KBM-7 (cell line): ENCODE measurements at regions not wholly inside any gene's neighbourhood (a gene's known extent, or its start where the extent isn't known, plus 50 kb on each side); places are given as distances from the start of the nearest gene placed in this dataset.
"Not testable (repeated sequence)": the region's sequence is repeated elsewhere in the genome, so short reads cannot be mapped to it uniquely, and the experiment has no call there.

Experiments
- DNase-seq: peaks from one replicate; pipeline ENCODE4 v3.0.0-alpha.2; 2015
- in situ Hi-C: fragments of 300-500 bp; cut with MboI; formaldehyde crosslinking; loops from 2 replicates; pipeline ENCODE4 v1.14.3; 2020; ENCODE audit warnings: low sequenced_read_pairs, low pct_unique_long_range_greater_than_20kb, mixed read lengths

- in situ Hi-C loops = no loop called here
- no peak for DNase-seq
Measured at GRCh38 chr12:123064366-123064765, 83.9 kb downstream of the ARL6IP4 start.

- in situ Hi-C loops = no loop called here
- peak; percentile 64 for DNase-seq
Measured at GRCh38 chr12:123063535-123063934, 83.1 kb downstream of the ARL6IP4 start.

GRCh38 chr12:123062681-123063486 lies 82.4 kb downstream of the ARL6IP4 start:
- in situ Hi-C loops = no loop called here
- peak; percentile 51 for DNase-seq

GRCh38 chr12:123061441-123062205 lies 81.1 kb downstream of the ARL6IP4 start:
- DNase-seq = no peak
- in situ Hi-C loops = no loop called here

- no peak for DNase-seq
- in situ Hi-C loops = no loop called here
Measured at GRCh38 chr12:123059500-123059899, 79.0 kb downstream of the ARL6IP4 start.

- DNase-seq = no peak
- in situ Hi-C loops = no loop called here
Measured at GRCh38 chr12:123058980-123059379, 78.5 kb downstream of the ARL6IP4 start.

GRCh38 chr12:123058481-123058880 lies 78.0 kb downstream of the ARL6IP4 start:
- in situ Hi-C loops = no loop called here
- DNase-seq = no peak

- in situ Hi-C loops = no loop called here
- no peak for DNase-seq
Measured at GRCh38 chr12:123057513-123058265, 77.2 kb downstream of the ARL6IP4 start.

- DNase-seq = no peak
- in situ Hi-C loops = no loop called here
Measured at GRCh38 chr12:123056709-123057108, 76.2 kb downstream of the ARL6IP4 start.

- no peak for DNase-seq
- in situ Hi-C loops = no loop called here
Measured at GRCh38 chr12:123056053-123056452, 75.6 kb downstream of the ARL6IP4 start.

- in situ Hi-C loops = no loop called here
- DNase-seq = no peak
Measured at GRCh38 chr12:123055281-123055766, 74.8 kb downstream of the ARL6IP4 start.

- DNase-seq = no peak
- in situ Hi-C loops = no loop called here
Measured at GRCh38 chr12:123054371-123054770, 73.9 kb downstream of the ARL6IP4 start.

- in situ Hi-C loops = no loop called here
- no peak for DNase-seq
Measured at GRCh38 chr12:123051556-123051955, 71.1 kb downstream of the ARL6IP4 start.

GRCh38 chr12:123050913-123051312 lies 70.4 kb downstream of the ARL6IP4 start:
- in situ Hi-C loops = no loop called here
- DNase-seq = peak; percentile 77

- in situ Hi-C loops = no loop called here
- DNase-seq = no peak
Measured at GRCh38 chr12:123050331-123050831, 69.9 kb downstream of the ARL6IP4 start.

GRCh38 chr12:123049398-123050240 lies 69.1 kb downstream of the ARL6IP4 start:
- in situ Hi-C loops = no loop called here
- no peak for DNase-seq

GRCh38 chr12:123047892-123048291 lies 67.4 kb downstream of the ARL6IP4 start:
- in situ Hi-C loops, DNase-seq: not testable (repeated sequence)

GRCh38 chr12:123047289-123047688 lies 66.8 kb downstream of the ARL6IP4 start:
- in situ Hi-C loops = no loop called here
- DNase-seq = no peak

GRCh38 chr12:123046431-123046830 lies 66.0 kb downstream of the ARL6IP4 start:
- no peak for DNase-seq
- in situ Hi-C loops = no loop called here
